GM19099 (cell line): ENCODE measurements at regions not wholly inside any gene's neighbourhood (a gene's known extent, or its start where the extent isn't known, plus 50 kb on each side); places are given as distances from the start of the nearest gene placed in this dataset.

ENCODE experiments used
- POLR2A ChIP-seq: IDR thresholded peaks from 3 replicates; pipeline ENCODE4 v1.6.1; 2011; ENCODE audit warnings: low read depth; ENCODE audit not compliant: insufficient read length; ENCODE audit errors: extremely low read depth

GRCh38 chr10:31618541-31619291, 299.7 kb downstream of the ZEB1 start:
- TF ChIP-seq POLR2A, result no peak

GRCh38 chr10:31617757-31618156, 298.7 kb downstream of the ZEB1 start:
- TF ChIP-seq POLR2A, result no peak

GRCh38 chr10:31617133-31617532, 298.1 kb downstream of the ZEB1 start:
- TF ChIP-seq POLR2A, result no peak

- no peak for TF ChIP-seq POLR2A
Measured at GRCh38 chr10:31615129-31615528, 296.1 kb downstream of the ZEB1 start.

- no peak for TF ChIP-seq POLR2A
Measured at GRCh38 chr10:31614611-31615010, 295.6 kb downstream of the ZEB1 start.

- TF ChIP-seq POLR2A, result no peak
Measured at GRCh38 chr10:31612082-31612481, 293.1 kb downstream of the ZEB1 start.

- TF ChIP-seq POLR2A, result no peak
Measured at GRCh38 chr10:31611161-31611560, 292.1 kb downstream of the ZEB1 start.

GRCh38 chr10:31607481-31607880, 288.5 kb downstream of the ZEB1 start:
- no peak for TF ChIP-seq POLR2A

- no peak for TF ChIP-seq POLR2A
Measured at GRCh38 chr10:31606841-31607240, 287.8 kb downstream of the ZEB1 start.

GRCh38 chr10:31605861-31606525, 287.0 kb downstream of the ZEB1 start:
- TF ChIP-seq POLR2A, result no peak

- no peak for TF ChIP-seq POLR2A
Measured at GRCh38 chr10:31605426-31605825, 286.4 kb downstream of the ZEB1 start.

GRCh38 chr10:31604646-31605170, 285.7 kb downstream of the ZEB1 start:
- TF ChIP-seq POLR2A, result no peak

GRCh38 chr10:31604096-31604495, 285.1 kb downstream of the ZEB1 start:
- TF ChIP-seq POLR2A, result no peak

- TF ChIP-seq POLR2A, result peak; percentile 27
Measured at GRCh38 chr10:31603235-31604087, 284.4 kb downstream of the ZEB1 start.

- TF ChIP-seq POLR2A, result no peak
Measured at GRCh38 chr10:31602541-31603234, 283.7 kb downstream of the ZEB1 start.
